Activated B cell treated with CpG ODN at 0.5 μM for 24 hours (primary cell): ENCODE measurements at regions not wholly inside any gene's neighbourhood (a gene's known extent, or its start where the extent isn't known, plus 50 kb on each side); places are given as distances from the start of the nearest gene placed in this dataset.

Source experiments
- ATAC-seq: fragments of 200-7000 bp; cut with Tn5 transposase; one replicate; pipeline ENCODE4 v1.10.0; 2021; ENCODE audit warnings: low read depth, mild to moderate bottlenecking, moderate library complexity
- CTCF ChIA-PET: fragments of 350-600 bp; sonication (Branson Sonifier 250); formaldehyde crosslinking; loops from one replicate; lab custom pipeline; 2021; ENCODE audit warnings: antibody characterized with exemption; lab: Charles Lee
- POLR2A ChIA-PET: fragments of 350-600 bp; sonication (Branson Sonifier 250); formaldehyde crosslinking; loops from one replicate; lab custom pipeline; 2021; ENCODE audit warnings: antibody characterized with exemption; lab: Charles Lee
- DNase-seq: peaks from one replicate; pipeline ENCODE4 v3.0.0; 2022
- H3K27ac Mint-ChIP-seq: one replicate; pipeline ENCODE4 v1.8.0; 2020; ENCODE audit warnings: mixed read lengths
- H3K27me3 Mint-ChIP-seq: one replicate; pipeline ENCODE4 v1.8.0; 2021; ENCODE audit warnings: mixed read lengths
- H3K36me3 Mint-ChIP-seq: one replicate; pipeline ENCODE4 v1.8.0; 2021; ENCODE audit warnings: low read depth, mixed read lengths
- H3K4me1 Mint-ChIP-seq: one replicate; pipeline ENCODE4 v1.8.0; 2021; ENCODE audit warnings: mixed read lengths
- H3K4me3 Mint-ChIP-seq: one replicate; pipeline ENCODE4 v1.8.0; 2020; ENCODE audit warnings: mild to moderate bottlenecking, mixed read lengths
- H3K9me3 Mint-ChIP-seq: one replicate; pipeline ENCODE4 v1.8.0; 2020; ENCODE audit warnings: mixed read lengths
- intact Hi-C: fragments of 100-400 bp; cut with micrococcal nuclease; formaldehyde crosslinking; loops from one replicate; pipeline ENCODE4 v1.15.1; 2024
- TF ChIP-seq, protein P1 (sequence below): fragments of 200-600 bp; IDR thresholded peaks from one replicate; pipeline ENCODE4 v1.8.0; 2022; ENCODE audit warnings: antibody characterized with exemption, mild to moderate bottlenecking

DNA sequence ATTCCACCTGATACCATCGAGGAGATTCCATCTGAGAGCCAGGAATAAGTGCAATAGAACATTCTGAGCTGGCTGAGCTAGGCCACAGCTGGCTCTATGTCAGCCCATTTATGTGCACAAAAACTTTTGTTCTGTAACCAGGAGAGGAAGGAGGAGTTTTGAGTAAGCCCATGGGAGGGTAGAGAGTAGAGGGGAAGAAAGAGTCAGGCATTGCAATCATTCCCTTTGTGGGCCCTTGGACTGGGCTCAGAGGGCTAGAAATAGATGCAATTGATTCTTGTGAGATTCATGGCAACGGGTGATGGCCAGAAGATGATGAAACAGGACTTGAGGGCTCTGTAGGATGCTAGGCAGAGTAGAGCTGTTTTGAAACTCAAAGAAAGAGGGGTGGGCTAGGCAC, 104.6 kb upstream of the KIF5B start:
- ATAC-seq (no peak), DNase-seq (no peak)
- intact Hi-C loops = loop anchor here (10.0 kb wide), 1 partner anchor 886 kb away; no protein-coding TSS in a partner anchor
- CTCF ChIA-PET = no interaction called here
- H3K4me3 Mint-ChIP-seq = no peak overlapping the region
- POLR2A ChIA-PET = interaction anchor here (0.6 kb wide), 1 partner anchor 918 kb away, joined by 3 read pairs; no protein-coding TSS in a partner anchor
- no peak overlapping the region for H3K27ac Mint-ChIP-seq
- TF ChIP-seq, protein P1, sequence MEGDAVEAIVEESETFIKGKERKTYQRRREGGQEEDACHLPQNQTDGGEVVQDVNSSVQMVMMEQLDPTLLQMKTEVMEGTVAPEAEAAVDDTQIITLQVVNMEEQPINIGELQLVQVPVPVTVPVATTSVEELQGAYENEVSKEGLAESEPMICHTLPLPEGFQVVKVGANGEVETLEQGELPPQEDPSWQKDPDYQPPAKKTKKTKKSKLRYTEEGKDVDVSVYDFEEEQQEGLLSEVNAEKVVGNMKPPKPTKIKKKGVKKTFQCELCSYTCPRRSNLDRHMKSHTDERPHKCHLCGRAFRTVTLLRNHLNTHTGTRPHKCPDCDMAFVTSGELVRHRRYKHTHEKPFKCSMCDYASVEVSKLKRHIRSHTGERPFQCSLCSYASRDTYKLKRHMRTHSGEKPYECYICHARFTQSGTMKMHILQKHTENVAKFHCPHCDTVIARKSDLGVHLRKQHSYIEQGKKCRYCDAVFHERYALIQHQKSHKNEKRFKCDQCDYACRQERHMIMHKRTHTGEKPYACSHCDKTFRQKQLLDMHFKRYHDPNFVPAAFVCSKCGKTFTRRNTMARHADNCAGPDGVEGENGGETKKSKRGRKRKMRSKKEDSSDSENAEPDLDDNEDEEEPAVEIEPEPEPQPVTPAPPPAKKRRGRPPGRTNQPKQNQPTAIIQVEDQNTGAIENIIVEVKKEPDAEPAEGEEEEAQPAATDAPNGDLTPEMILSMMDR = no peak
- no peaks in the 10 kb centered on the region for H3K4me1 Mint-ChIP-seq
- no peaks in the 10 kb centered on the region for H3K36me3 Mint-ChIP-seq
- H3K27me3 Mint-ChIP-seq = peaks cover 6% of the 10 kb centered on the region
- peaks cover 1% of the 10 kb centered on the region for H3K9me3 Mint-ChIP-seq

DNA sequence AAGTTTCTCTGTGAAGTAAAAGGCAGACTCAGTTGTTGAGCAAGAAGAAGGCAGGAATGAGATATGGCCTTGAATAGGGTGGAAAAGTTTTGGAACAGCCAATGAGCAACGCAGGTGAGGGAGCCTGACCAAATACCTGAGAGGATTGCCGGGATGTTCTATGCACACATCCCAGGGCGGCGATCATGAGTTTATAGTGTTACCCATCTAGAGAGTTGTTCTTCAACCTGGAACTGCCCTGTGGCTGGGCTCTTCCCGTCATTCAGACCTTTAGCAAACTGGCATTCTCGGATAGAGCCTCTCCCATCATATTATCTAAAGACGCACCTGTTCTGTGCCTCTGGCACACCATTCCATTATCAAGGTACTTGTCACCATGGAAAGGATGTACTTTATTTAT, 103.0 kb upstream of the KIF5B start:
- TF ChIP-seq, protein P1 = no peak
- no peak for DNase-seq
- H3K27me3 Mint-ChIP-seq = peaks cover 3% of the 10 kb centered on the region
- no peak overlapping the region for H3K4me3 Mint-ChIP-seq
- H3K4me1 Mint-ChIP-seq = no peaks in the 10 kb centered on the region
- POLR2A ChIA-PET = no interaction called here
- H3K9me3 Mint-ChIP-seq = peaks cover 5% of the 10 kb centered on the region
- intact Hi-C loops = no loop called here
- H3K27ac Mint-ChIP-seq = no peak overlapping the region
- CTCF ChIA-PET = no interaction called here
- ATAC-seq = no peak
- no peaks in the 10 kb centered on the region for H3K36me3 Mint-ChIP-seq

DNA sequence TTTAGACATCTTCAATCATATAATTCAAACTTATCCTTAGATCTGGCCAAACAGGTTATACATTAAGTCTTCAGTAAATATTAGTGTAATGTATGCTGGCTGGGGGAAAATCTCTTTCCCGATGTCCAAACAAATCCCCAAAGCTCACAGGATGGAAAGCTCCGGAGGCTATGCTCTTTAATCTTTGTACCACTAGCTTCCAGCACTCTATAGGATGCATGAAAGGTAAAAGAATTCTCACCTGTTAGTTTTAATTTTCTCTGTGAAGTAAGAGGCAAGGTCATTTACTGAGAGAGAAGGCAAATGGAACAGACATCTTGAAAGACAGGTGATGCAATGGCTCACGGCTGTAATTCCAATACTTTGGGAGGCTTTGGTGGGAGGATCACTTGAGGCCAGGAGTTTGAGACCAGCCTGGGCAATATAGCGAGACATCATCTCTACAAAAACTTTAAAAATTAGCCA, 99.8 kb upstream of the KIF5B start:
- Mint-ChIP-seq H3K36me3 (no peaks in the 10 kb centered on the region), H3K4me1 (no peaks in the 10 kb centered on the region)

GRCh38 chr10:32155075-32155516, 98.9 kb upstream of the KIF5B start:
- TF ChIP-seq, protein P1 = no peak
- no peak for DNase-seq
- ChIA-PET POLR2A (no interaction called here), CTCF (no interaction called here)
- Mint-ChIP-seq H3K27ac (no peak overlapping the region), H3K9me3 (peaks cover 14% of the 10 kb centered on the region), H3K4me3 (no peak overlapping the region), H3K36me3 (no peaks in the 10 kb centered on the region), H3K4me1 (no peaks in the 10 kb centered on the region), H3K27me3 (no peaks in the 10 kb centered on the region)
- no peak for ATAC-seq
- intact Hi-C loops = no loop called here

More for the DNA sequence above, 99.8 kb upstream of the KIF5B start:
- intact Hi-C loops = no loop called here
- Mint-ChIP-seq H3K9me3 (peaks cover 14% of the 10 kb centered on the region), H3K27me3 (no peaks in the 10 kb centered on the region), H3K27ac (no peak overlapping the region), H3K4me3 (no peak overlapping the region)
- DNase-seq = no peak
- CTCF ChIA-PET = no interaction called here
- POLR2A ChIA-PET = no interaction called here
- ATAC-seq = no peak
- TF ChIP-seq, protein P1 = no peak

- no peak overlapping the region for H3K4me3 Mint-ChIP-seq
- intact Hi-C loops = no loop called here
- DNase-seq (no peak), ATAC-seq (no peak)
- CTCF ChIA-PET = no interaction called here
- H3K27ac Mint-ChIP-seq = no peak overlapping the region
- peaks cover 14% of the 10 kb centered on the region for H3K9me3 Mint-ChIP-seq
- H3K4me1 Mint-ChIP-seq = no peaks in the 10 kb centered on the region
- POLR2A ChIA-PET = no interaction called here
- H3K27me3 Mint-ChIP-seq = no peaks in the 10 kb centered on the region
- TF ChIP-seq, protein P1 = no peak
- no peaks in the 10 kb centered on the region for H3K36me3 Mint-ChIP-seq
Measured at GRCh38 chr10:32153931-32154330, 97.7 kb upstream of the KIF5B start.
